ENCODE measurements at regions not wholly inside any gene's neighbourhood (a gene's known extent, or its start where the extent isn't known, plus 50 kb on each side); places are given as distances from the start of the nearest gene placed in this dataset.

DNA sequence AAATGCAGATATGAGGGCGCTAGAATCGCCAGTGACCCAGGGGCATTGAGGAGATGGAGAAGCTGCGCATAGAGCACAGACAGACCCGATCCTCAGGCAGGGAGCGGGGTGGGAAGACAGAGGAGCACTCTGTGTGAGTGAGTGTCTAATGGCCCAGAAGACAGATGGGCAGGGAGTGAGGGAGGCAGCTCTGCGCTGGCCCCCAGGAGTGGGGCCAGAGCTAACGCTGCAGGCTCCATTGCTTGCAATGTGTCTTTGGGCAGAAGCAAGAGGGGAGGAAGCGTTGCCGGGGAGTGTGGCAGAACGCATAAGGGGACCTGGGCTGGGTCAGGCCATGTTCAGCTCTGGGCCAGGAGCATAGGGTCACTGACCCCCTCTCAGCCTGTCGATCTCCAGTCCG lies 207.0 kb downstream of the TBXT start:
- CTCF ChIA-PET, result no interaction called here
- H3K9ac ChIP-seq (ENCODE audit: low read length), result no peak overlapping the region
- Mint-ChIP-seq H3K27me3 (peaks cover 8% of the 10 kb centered on the region), H3K4me3 (no peak overlapping the region), H3K27ac (no peak overlapping the region), H3K9me3 (ENCODE audit: insufficient read depth) (no peaks in the 10 kb centered on the region), H3K4me1 (no peaks in the 10 kb centered on the region)
- H3K9me3 ChIP-seq (ENCODE audit: control extremely low read depth in 1 of 3, control insufficient read depth in 2 of 3, insufficient read depth in 1 of 3, low read length in 2 of 3), result peaks cover 0 to 9% (median 0%) of the 10 kb centered on the region in 3 donors
- H3K27me3 ChIP-seq (replicated peaks in 1 of 4; ENCODE audit: control extremely low read depth in 1 of 4, control insufficient read depth in 3 of 4, insufficient read depth in 4 of 4, low read length in 3 of 4), result peaks cover 0 to 4% (median 0%) of the 10 kb centered on the region in 4 experiments
- H2AFZ ChIP-seq (ENCODE audit: insufficient read depth, low read depth, low read length, poor library complexity, severe bottlenecking), result no peak overlapping the region
- H3K79me2 ChIP-seq (ENCODE audit: control insufficient read depth, insufficient read depth, low read length), result no peaks in the 10 kb centered on the region
- no peak for DNase-seq
- H3K4me2 ChIP-seq (replicated peaks; ENCODE audit: low read depth, low read length, poor library complexity, severe bottlenecking), result no peak overlapping the region
- no peaks in the 10 kb centered on the region for H3K36me3 ChIP-seq (replicated peaks in 1 of 2; ENCODE audit: control extremely low read depth in 1 of 2, control insufficient read depth in 1 of 2, extremely low read depth in 1 of 2, insufficient read depth in 2 of 2, low read length in 1 of 2)
- no peak for ATAC-seq (ENCODE audit: low read depth)
- WGBS (ENCODE audit: insufficient coverage), result 89% methylated on average over 10 of the region's 12 CpGs
- no peak overlapping the region for H3K4me3 ChIP-seq (ENCODE audit: control extremely low read depth in 1 of 5, extremely low read depth in 1 of 5, insufficient read depth in 1 of 5, low read depth in 2 of 5, low read length in 4 of 5)
- no peaks in the 10 kb centered on the region for H3K4me1 ChIP-seq (ENCODE audit: control insufficient read depth in 2 of 2, insufficient read depth in 2 of 2, low read length in 2 of 2)
- H4K20me1 ChIP-seq (ENCODE audit: control insufficient read depth, insufficient read depth, low read length, poor library complexity, severe bottlenecking), result no peaks in the 10 kb centered on the region
- POLR2A ChIA-PET, result no interaction called here
- TF ChIP-seq, protein P1, sequence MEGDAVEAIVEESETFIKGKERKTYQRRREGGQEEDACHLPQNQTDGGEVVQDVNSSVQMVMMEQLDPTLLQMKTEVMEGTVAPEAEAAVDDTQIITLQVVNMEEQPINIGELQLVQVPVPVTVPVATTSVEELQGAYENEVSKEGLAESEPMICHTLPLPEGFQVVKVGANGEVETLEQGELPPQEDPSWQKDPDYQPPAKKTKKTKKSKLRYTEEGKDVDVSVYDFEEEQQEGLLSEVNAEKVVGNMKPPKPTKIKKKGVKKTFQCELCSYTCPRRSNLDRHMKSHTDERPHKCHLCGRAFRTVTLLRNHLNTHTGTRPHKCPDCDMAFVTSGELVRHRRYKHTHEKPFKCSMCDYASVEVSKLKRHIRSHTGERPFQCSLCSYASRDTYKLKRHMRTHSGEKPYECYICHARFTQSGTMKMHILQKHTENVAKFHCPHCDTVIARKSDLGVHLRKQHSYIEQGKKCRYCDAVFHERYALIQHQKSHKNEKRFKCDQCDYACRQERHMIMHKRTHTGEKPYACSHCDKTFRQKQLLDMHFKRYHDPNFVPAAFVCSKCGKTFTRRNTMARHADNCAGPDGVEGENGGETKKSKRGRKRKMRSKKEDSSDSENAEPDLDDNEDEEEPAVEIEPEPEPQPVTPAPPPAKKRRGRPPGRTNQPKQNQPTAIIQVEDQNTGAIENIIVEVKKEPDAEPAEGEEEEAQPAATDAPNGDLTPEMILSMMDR (IDR thresholded peaks at IDR 0.05), result no peak
- no peak for TF ChIP-seq EZH2 (IDR thresholded peaks at IDR 0.05; ENCODE audit: borderline replicate concordance, insufficient read depth, low read depth, low read length, poor library complexity, severe bottlenecking)
- intact Hi-C loops (cut with micrococcal nuclease), result no loop called here
- no peak overlapping the region for H3K27ac ChIP-seq (ENCODE audit: low read length in 2 of 2)

DNA sequence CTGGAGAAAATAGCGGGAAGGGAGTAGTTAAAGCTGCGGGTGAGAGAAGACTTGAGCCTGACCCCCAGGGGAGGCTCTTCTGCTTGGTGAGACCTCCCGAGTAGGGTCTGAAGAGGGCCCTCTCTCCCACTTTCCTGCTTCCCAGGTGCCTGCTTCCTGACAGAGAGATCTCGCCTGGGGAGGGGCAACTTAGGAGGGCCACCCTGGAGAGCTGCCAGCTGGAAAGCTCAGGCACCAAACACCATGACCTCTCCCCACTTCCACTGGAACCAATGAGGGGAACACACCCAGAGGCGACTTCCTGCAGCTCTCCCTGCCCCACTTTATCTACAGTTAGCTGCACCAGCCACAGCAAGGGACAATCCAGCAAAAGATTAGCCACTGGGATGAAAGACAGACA lies 208.0 kb downstream of the TBXT start:
- no peak overlapping the region for H2AFZ ChIP-seq (ENCODE audit: insufficient read depth, low read depth, low read length, poor library complexity, severe bottlenecking)
- no peaks in the 10 kb centered on the region for H3K4me1 ChIP-seq (ENCODE audit: control insufficient read depth in 2 of 2, insufficient read depth in 2 of 2, low read length in 2 of 2)
- H3K4me2 ChIP-seq (replicated peaks; ENCODE audit: low read depth, low read length, poor library complexity, severe bottlenecking), result no peak overlapping the region
- POLR2A ChIA-PET, result no interaction called here
- peaks cover 0 to 9% (median 0%) of the 10 kb centered on the region in 3 donors for H3K9me3 ChIP-seq (ENCODE audit: control extremely low read depth in 1 of 3, control insufficient read depth in 2 of 3, insufficient read depth in 1 of 3, low read length in 2 of 3)
- CTCF ChIA-PET, result no interaction called here
- no peak overlapping the region for H3K9ac ChIP-seq (ENCODE audit: low read length)
- no peaks in the 10 kb centered on the region for H3K9me3 Mint-ChIP-seq (ENCODE audit: insufficient read depth)
- H4K20me1 ChIP-seq (ENCODE audit: control insufficient read depth, insufficient read depth, low read length, poor library complexity, severe bottlenecking), result no peaks in the 10 kb centered on the region
- H3K36me3 ChIP-seq (replicated peaks in 1 of 2; ENCODE audit: control extremely low read depth in 1 of 2, control insufficient read depth in 1 of 2, extremely low read depth in 1 of 2, insufficient read depth in 2 of 2, low read length in 1 of 2), result no peaks in the 10 kb centered on the region
- intact Hi-C loops (cut with micrococcal nuclease), result no loop called here
- TF ChIP-seq EZH2 (IDR thresholded peaks at IDR 0.05; ENCODE audit: borderline replicate concordance, insufficient read depth, low read depth, low read length, poor library complexity, severe bottlenecking), result no peak
- TF ChIP-seq, protein P1 (IDR thresholded peaks at IDR 0.05), result no peak
- no peak overlapping the region for H3K27ac ChIP-seq (ENCODE audit: low read length in 2 of 2)
- H3K27me3 Mint-ChIP-seq, result peaks cover 10% of the 10 kb centered on the region
- ATAC-seq (ENCODE audit: low read depth) (no peak), DNase-seq (no peak)
- H3K4me3 Mint-ChIP-seq, result no peak overlapping the region
- H3K79me2 ChIP-seq (ENCODE audit: control insufficient read depth, insufficient read depth, low read length), result no peaks in the 10 kb centered on the region
- H3K4me3 ChIP-seq (ENCODE audit: control extremely low read depth in 1 of 5, extremely low read depth in 1 of 5, insufficient read depth in 1 of 5, low read depth in 2 of 5, low read length in 4 of 5), result no peak overlapping the region
- WGBS (ENCODE audit: insufficient coverage), result 80% methylated on average over 5 of the region's 5 CpGs
- no peaks in the 10 kb centered on the region for H3K4me1 Mint-ChIP-seq
- no peak overlapping the region for H3K27ac Mint-ChIP-seq
- peaks cover 0 to 4% (median 0%) of the 10 kb centered on the region in 4 experiments for H3K27me3 ChIP-seq (replicated peaks in 1 of 4; ENCODE audit: control extremely low read depth in 1 of 4, control insufficient read depth in 3 of 4, insufficient read depth in 4 of 4, low read length in 3 of 4)

All from B cell (primary cell).